ENCODE measurements at regions not wholly inside any gene's neighbourhood (a gene's known extent, or its start where the extent isn't known, plus 50 kb on each side); places are given as distances from the start of the nearest gene placed in this dataset.

DNA sequence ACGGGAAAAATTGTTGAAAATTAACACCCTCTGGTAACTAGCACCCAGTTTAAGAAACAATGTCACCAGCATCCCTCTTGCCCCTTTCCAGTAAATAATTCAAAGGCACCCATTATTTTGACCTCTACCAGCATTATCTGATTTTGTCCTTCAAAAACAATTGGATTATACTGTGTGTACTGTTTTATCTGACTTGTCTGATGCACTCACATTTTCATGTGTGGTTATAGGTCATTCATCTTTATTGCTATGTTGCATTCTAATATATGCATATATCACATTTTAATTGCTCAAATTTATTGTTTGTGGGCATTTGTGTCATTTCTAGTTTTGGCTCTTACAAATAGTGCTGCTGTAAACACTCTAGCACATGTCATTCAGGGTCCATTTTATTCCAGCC is 260.9 kb upstream of the PRDM1 start:
- TF ChIP-seq, protein P1, sequence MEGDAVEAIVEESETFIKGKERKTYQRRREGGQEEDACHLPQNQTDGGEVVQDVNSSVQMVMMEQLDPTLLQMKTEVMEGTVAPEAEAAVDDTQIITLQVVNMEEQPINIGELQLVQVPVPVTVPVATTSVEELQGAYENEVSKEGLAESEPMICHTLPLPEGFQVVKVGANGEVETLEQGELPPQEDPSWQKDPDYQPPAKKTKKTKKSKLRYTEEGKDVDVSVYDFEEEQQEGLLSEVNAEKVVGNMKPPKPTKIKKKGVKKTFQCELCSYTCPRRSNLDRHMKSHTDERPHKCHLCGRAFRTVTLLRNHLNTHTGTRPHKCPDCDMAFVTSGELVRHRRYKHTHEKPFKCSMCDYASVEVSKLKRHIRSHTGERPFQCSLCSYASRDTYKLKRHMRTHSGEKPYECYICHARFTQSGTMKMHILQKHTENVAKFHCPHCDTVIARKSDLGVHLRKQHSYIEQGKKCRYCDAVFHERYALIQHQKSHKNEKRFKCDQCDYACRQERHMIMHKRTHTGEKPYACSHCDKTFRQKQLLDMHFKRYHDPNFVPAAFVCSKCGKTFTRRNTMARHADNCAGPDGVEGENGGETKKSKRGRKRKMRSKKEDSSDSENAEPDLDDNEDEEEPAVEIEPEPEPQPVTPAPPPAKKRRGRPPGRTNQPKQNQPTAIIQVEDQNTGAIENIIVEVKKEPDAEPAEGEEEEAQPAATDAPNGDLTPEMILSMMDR (IDR thresholded peaks at IDR 0.05; ENCODE audit: insufficient read depth, low read depth, low read length) = no peak
- no peak for TF ChIP-seq EZH2 (IDR thresholded peaks at IDR 0.05; ENCODE audit: insufficient read depth, low read length)
